GM23338 (cell line): ENCODE measurements at regions not wholly inside any gene's neighbourhood (a gene's known extent, or its start where the extent isn't known, plus 50 kb on each side); places are given as distances from the start of the nearest gene placed in this dataset.

ENCODE experiments used
- EZH2 ChIP-seq: fragments of 200-600 bp; sonication (generic); IDR thresholded peaks from one replicate; pipeline ENCODE4 v1.8.0; 2017; ENCODE audit warnings: antibody characterized with exemption, mild to moderate bottlenecking, low read depth; ENCODE audit not compliant: unreplicated experiment
- EZH2phosphoT487 ChIP-seq: fragments of 200-600 bp; sonication (generic); IDR thresholded peaks from one replicate; pipeline ENCODE4 v1.8.1; 2018; ENCODE audit warnings: antibody characterized with exemption; ENCODE audit not compliant: unreplicated experiment
- POLR2AphosphoS5 ChIP-seq: IDR thresholded peaks from 2 replicates; pipeline ENCODE4 v1.6.1; 2016; ENCODE audit warnings: antibody characterized with exemption, low read depth
- TF ChIP-seq, protein P1 (sequence below), 2 experiments: fragments of 200-600 bp in 1 of 2; sonication (generic) in 1 of 2; conservative IDR thresholded peaks; 2 replicates each; pipeline versions ENCODE4 v1.5.1 to v1.6.1; 2016 to 2017; ENCODE audit warnings: antibody characterized with exemption in 2 of 2, low read depth in 2 of 2, mild to moderate bottlenecking in 2 of 2, moderate library complexity in 1 of 2
- TF ChIP-seq, protein P2 (sequence below): IDR thresholded peaks from 2 replicates; pipeline ENCODE4 v1.6.1; 2016; ENCODE audit warnings: antibody characterized with exemption
- TF ChIP-seq, protein P3 (sequence below): IDR thresholded peaks from one replicate; pipeline ENCODE4 v1.6.1; 2018; ENCODE audit warnings: antibody characterized with exemption; ENCODE audit not compliant: unreplicated experiment

DNA sequence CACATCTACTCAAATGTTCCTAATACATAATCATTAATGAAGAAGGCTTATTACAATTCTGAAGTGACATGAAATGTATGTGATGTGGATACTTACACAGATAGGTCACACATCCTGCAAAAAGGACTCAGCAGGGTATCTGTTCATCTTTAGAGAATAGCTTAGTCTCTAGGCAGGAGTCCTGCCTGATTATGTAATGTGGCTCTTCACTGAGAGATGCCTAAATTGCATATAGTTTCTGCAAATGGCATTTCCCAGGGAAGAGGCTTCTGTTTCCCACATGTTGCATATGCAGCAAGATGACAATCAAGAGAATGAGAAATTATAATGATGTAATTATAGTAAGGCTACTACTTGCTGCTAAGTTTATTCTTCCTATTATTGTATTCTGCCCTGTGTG lies 58.8 kb upstream of the SLC36A4 start:
- TF ChIP-seq, protein P1, sequence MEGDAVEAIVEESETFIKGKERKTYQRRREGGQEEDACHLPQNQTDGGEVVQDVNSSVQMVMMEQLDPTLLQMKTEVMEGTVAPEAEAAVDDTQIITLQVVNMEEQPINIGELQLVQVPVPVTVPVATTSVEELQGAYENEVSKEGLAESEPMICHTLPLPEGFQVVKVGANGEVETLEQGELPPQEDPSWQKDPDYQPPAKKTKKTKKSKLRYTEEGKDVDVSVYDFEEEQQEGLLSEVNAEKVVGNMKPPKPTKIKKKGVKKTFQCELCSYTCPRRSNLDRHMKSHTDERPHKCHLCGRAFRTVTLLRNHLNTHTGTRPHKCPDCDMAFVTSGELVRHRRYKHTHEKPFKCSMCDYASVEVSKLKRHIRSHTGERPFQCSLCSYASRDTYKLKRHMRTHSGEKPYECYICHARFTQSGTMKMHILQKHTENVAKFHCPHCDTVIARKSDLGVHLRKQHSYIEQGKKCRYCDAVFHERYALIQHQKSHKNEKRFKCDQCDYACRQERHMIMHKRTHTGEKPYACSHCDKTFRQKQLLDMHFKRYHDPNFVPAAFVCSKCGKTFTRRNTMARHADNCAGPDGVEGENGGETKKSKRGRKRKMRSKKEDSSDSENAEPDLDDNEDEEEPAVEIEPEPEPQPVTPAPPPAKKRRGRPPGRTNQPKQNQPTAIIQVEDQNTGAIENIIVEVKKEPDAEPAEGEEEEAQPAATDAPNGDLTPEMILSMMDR (conservative IDR thresholded peaks at IDR 0.05; ENCODE audit: low read depth in 2 of 2) = no peak
- TF ChIP-seq EZH2 (no peak), POLR2AphosphoS5 (no peak), EZH2phosphoT487 (no peak)
- TF ChIP-seq, protein P2, sequence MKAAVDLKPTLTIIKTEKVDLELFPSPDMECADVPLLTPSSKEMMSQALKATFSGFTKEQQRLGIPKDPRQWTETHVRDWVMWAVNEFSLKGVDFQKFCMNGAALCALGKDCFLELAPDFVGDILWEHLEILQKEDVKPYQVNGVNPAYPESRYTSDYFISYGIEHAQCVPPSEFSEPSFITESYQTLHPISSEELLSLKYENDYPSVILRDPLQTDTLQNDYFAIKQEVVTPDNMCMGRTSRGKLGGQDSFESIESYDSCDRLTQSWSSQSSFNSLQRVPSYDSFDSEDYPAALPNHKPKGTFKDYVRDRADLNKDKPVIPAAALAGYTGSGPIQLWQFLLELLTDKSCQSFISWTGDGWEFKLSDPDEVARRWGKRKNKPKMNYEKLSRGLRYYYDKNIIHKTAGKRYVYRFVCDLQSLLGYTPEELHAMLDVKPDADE = no peak
- TF ChIP-seq, protein P3, sequence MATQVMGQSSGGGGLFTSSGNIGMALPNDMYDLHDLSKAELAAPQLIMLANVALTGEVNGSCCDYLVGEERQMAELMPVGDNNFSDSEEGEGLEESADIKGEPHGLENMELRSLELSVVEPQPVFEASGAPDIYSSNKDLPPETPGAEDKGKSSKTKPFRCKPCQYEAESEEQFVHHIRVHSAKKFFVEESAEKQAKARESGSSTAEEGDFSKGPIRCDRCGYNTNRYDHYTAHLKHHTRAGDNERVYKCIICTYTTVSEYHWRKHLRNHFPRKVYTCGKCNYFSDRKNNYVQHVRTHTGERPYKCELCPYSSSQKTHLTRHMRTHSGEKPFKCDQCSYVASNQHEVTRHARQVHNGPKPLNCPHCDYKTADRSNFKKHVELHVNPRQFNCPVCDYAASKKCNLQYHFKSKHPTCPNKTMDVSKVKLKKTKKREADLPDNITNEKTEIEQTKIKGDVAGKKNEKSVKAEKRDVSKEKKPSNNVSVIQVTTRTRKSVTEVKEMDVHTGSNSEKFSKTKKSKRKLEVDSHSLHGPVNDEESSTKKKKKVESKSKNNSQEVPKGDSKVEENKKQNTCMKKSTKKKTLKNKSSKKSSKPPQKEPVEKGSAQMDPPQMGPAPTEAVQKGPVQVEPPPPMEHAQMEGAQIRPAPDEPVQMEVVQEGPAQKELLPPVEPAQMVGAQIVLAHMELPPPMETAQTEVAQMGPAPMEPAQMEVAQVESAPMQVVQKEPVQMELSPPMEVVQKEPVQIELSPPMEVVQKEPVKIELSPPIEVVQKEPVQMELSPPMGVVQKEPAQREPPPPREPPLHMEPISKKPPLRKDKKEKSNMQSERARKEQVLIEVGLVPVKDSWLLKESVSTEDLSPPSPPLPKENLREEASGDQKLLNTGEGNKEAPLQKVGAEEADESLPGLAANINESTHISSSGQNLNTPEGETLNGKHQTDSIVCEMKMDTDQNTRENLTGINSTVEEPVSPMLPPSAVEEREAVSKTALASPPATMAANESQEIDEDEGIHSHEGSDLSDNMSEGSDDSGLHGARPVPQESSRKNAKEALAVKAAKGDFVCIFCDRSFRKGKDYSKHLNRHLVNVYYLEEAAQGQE = no peak
